ENCODE measurements at regions not wholly inside any gene's neighbourhood (a gene's known extent, or its start where the extent isn't known, plus 50 kb on each side); places are given as distances from the start of the nearest gene placed in this dataset.

DNA sequence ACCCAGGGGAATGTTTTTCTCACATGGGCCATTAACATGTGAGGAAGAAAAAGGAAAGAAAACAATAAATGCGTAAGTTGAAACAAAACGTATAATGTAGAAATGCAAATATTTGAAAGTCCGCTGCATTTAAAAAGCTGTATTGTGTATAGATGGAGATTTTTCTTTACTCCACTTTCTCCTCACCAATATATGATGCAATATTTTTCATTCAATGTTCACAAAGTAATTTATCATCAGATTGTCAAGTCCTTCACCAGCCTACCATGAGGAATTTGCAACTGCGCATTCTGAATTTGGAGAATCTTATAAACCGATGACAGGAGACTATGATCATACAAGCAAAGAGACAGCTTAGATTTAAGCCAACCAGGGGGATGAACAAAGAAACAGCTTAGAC is 69.9 kb downstream of the SOD2 start:
- no peak overlapping the region for H3K27ac ChIP-seq
- H3K4me3 ChIP-seq: no peak overlapping the region
- no peak for DNase-seq
- TF ChIP-seq POLR2AphosphoS5 (IDR thresholded peaks at IDR 0.05) (no peak), POLR2A (IDR thresholded peaks at IDR 0.05) (no peak)
- TF ChIP-seq, protein P1, sequence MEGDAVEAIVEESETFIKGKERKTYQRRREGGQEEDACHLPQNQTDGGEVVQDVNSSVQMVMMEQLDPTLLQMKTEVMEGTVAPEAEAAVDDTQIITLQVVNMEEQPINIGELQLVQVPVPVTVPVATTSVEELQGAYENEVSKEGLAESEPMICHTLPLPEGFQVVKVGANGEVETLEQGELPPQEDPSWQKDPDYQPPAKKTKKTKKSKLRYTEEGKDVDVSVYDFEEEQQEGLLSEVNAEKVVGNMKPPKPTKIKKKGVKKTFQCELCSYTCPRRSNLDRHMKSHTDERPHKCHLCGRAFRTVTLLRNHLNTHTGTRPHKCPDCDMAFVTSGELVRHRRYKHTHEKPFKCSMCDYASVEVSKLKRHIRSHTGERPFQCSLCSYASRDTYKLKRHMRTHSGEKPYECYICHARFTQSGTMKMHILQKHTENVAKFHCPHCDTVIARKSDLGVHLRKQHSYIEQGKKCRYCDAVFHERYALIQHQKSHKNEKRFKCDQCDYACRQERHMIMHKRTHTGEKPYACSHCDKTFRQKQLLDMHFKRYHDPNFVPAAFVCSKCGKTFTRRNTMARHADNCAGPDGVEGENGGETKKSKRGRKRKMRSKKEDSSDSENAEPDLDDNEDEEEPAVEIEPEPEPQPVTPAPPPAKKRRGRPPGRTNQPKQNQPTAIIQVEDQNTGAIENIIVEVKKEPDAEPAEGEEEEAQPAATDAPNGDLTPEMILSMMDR (IDR thresholded peaks at IDR 0.05 in 8 of 11, conservative IDR thresholded peaks at IDR 0.05 in 3 of 11): no peak
- WGBS, 5 donors: 97 to 98% (median 97%) methylated on average over 5 of the region's 5 CpGs
- H3K4me1 ChIP-seq: no peaks in the 10 kb centered on the region
- H3K27me3 ChIP-seq (replicated peaks in 1 of 7): no peaks in the 10 kb centered on the region
- intact Hi-C loops (cut with DNase I; ENCODE audit: low total_unique reads): no loop called here
- H3K36me3 ChIP-seq: no peaks in the 10 kb centered on the region
- H3K9me3 ChIP-seq: peaks cover 0 to 16% (median 9%) of the 10 kb centered on the region in 8 donors

DNA sequence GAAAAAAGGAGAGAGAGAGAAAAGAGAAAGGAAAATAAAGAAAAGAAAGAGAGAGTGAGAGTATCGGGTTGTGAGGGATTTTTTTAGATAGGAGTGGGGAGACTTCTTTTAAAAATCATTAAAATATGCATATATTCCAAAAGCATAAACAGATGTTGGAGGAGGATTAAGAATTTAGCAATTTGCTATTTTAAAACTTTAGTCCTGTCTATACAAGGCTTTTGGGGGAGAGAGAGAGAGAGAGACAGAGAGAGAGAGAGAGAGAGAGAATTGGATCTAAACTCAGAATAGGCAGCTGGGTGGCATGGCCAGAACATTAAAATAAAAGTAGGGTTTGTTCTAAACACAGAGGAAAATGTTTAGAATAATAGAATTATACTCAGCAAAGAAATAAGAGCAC is 72.1 kb downstream of the SOD2 start:
- 75 to 97% (median 89%) methylated on average over 1 of the region's 1 CpG for WGBS, 5 donors
- intact Hi-C loops (cut with DNase I; ENCODE audit: low total_unique reads): no loop called here
- no peak overlapping the region for H3K4me3 ChIP-seq

DNA sequence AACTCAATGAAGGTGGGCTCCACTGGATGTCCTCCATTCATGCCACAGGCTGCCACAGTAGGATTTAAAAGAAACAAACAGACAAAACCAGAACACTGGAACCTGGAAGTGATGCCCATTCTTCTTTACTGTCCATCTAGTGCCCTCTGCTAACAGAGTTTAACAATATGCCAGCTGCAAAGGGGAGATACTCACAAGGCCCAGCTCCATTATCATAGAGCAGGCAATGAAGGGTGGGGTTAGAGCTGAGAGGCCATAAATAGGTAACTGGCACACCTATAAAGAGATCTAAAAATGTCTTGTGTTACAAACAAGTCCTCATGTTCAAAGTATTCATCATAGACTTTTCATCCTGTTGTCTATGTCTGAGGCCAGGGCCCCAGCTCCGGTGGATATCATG is 75.6 kb downstream of the SOD2 start:
- Histone ChIP-seq H3K4me1 (no peaks in the 10 kb centered on the region), H3K36me3 (peaks cover 0 to 9% (median 0%) of the 10 kb centered on the region in 6 donors), H3K27me3 (replicated peaks in 1 of 7) (no peaks in the 10 kb centered on the region), H3K27ac (no peak overlapping the region), H3K9me3 (peaks cover 5 to 65% (median 55%) of the 10 kb centered on the region in 8 donors), H3K4me3 (no peak overlapping the region)
- TF ChIP-seq POLR2AphosphoS5 (IDR thresholded peaks at IDR 0.05) (no peak), POLR2A (IDR thresholded peaks at IDR 0.05) (no peak)
- TF ChIP-seq, protein P1 (IDR thresholded peaks at IDR 0.05 in 8 of 11, conservative IDR thresholded peaks at IDR 0.05 in 3 of 11): no peak
- 94 to 98% (median 96%) methylated on average over 1 of the region's 1 CpG for WGBS, 5 donors
- intact Hi-C loops (cut with DNase I; ENCODE audit: low total_unique reads): no loop called here
- DNase-seq: no peak

More for the DNA sequence above, 72.1 kb downstream of the SOD2 start:
- no peak for DNase-seq
- Histone ChIP-seq H3K27me3 (replicated peaks in 1 of 7) (no peaks in the 10 kb centered on the region), H3K4me1 (no peaks in the 10 kb centered on the region), H3K27ac (no peak overlapping the region), H3K36me3 (peaks cover 0 to 9% (median 0%) of the 10 kb centered on the region in 6 donors), H3K9me3 (peaks cover 5 to 38% (median 30%) of the 10 kb centered on the region in 8 donors)
- TF ChIP-seq, protein P1 (IDR thresholded peaks at IDR 0.05 in 8 of 11, conservative IDR thresholded peaks at IDR 0.05 in 3 of 11): no peak
- no peak for TF ChIP-seq POLR2A (IDR thresholded peaks at IDR 0.05)
- no peak for TF ChIP-seq POLR2AphosphoS5 (IDR thresholded peaks at IDR 0.05)

DNA sequence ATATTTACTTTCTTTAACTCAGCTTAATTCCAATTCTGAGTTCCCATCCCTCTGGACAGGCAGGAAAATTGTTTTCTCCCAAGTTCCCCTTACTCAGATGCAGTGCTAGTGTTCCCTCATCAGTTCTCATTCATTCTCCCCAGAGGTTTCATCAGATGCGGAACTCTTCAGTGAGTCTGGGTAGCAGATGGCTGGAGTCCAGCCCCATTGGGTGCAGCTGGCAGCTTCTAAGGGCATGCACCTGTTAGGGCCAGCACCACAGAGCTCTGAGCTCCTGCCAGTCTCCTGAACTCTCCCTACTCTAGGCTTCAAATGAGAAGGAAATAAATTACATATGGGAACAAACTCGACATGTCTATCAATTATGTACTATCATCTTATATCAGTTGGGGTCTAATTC is 76.6 kb downstream of the SOD2 start:
- H3K27ac ChIP-seq: no peak overlapping the region
- no peak for DNase-seq
- peaks cover 5 to 65% (median 55%) of the 10 kb centered on the region in 8 donors for H3K9me3 ChIP-seq
- peaks cover 0 to 9% (median 0%) of the 10 kb centered on the region in 6 donors for H3K36me3 ChIP-seq
- WGBS, 5 donors: 79 to 83% (median 81%) methylated on average over 2 of the region's 2 CpGs
- H3K27me3 ChIP-seq (replicated peaks in 1 of 7): no peaks in the 10 kb centered on the region
- intact Hi-C loops (cut with DNase I; ENCODE audit: low total_unique reads): no loop called here
- H3K4me1 ChIP-seq: no peaks in the 10 kb centered on the region
- H3K4me3 ChIP-seq: no peak overlapping the region
- TF ChIP-seq, protein P1 (IDR thresholded peaks at IDR 0.05 in 8 of 11, conservative IDR thresholded peaks at IDR 0.05 in 3 of 11): no peak
- no peak for TF ChIP-seq POLR2AphosphoS5 (IDR thresholded peaks at IDR 0.05)
- TF ChIP-seq POLR2A (IDR thresholded peaks at IDR 0.05): no peak

Measured in spleen (tissue), 11 donors.